ENCODE measurements at regions not wholly inside any gene's neighbourhood (a gene's known extent, or its start where the extent isn't known, plus 50 kb on each side); places are given as distances from the start of the nearest gene placed in this dataset.

DNA sequence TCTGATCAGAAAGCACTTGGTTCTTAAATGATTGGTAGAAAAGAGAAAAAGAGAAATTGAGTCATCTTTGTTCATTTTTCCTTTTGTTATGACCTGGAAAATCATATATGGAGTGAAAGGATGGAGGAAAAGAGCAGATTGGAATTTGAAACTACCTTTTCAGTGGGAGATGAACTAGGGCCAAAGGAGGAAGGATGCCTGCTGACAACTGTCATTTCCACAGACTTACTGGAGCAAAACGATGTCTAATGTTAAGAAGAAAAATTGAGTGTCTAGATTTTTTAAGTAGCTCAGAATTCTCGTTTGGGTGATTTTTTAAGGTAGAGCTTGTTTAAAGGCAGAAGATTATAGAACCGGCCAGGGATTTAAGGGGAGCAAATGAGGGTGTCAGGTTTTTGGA is 144.6 kb upstream of the KCNIP4 start:
- Mint-ChIP-seq H3K9me3 (ENCODE audit: unreplicated experiment) (peaks cover 2% of the 10 kb centered on the region), H3K27me3 (ENCODE audit: unreplicated experiment) (peaks cover 3% of the 10 kb centered on the region), H3K4me1 (ENCODE audit: low read depth, unreplicated experiment) (peaks cover 34% of the 10 kb centered on the region), H3K27ac (ENCODE audit: unreplicated experiment) (peak overlapping the region; percentile 79), H3K36me3 (ENCODE audit: unreplicated experiment) (no peaks in the 10 kb centered on the region), H3K4me3 (ENCODE audit: unreplicated experiment) (peak overlapping the region; percentile 7)
- TF ChIP-seq CTCF (IDR thresholded peaks at IDR 0.05; ENCODE audit: partially characterized antibody, unreplicated experiment), result no peak
- DNase-seq, result no peak

GRCh38 chr4:22091906-22092305 is 143.3 kb upstream of the KCNIP4 start:
- Mint-ChIP-seq H3K4me3 (ENCODE audit: unreplicated experiment) (no peak overlapping the region), H3K36me3 (ENCODE audit: unreplicated experiment) (peaks cover 4% of the 10 kb centered on the region), H3K27ac (ENCODE audit: unreplicated experiment) (peak overlapping the region; percentile 65), H3K9me3 (ENCODE audit: unreplicated experiment) (peaks cover 2% of the 10 kb centered on the region), H3K4me1 (ENCODE audit: low read depth, unreplicated experiment) (peaks cover 30% of the 10 kb centered on the region), H3K27me3 (ENCODE audit: unreplicated experiment) (peaks cover 3% of the 10 kb centered on the region)
- DNase-seq, result no peak
- no peak for TF ChIP-seq CTCF (IDR thresholded peaks at IDR 0.05; ENCODE audit: partially characterized antibody, unreplicated experiment)

GRCh38 chr4:22091352-22091717 is 142.8 kb upstream of the KCNIP4 start:
- DNase-seq, result peak; percentile 20
- Mint-ChIP-seq H3K4me1 (ENCODE audit: low read depth, unreplicated experiment) (peaks cover 29% of the 10 kb centered on the region), H3K4me3 (ENCODE audit: unreplicated experiment) (peak overlapping the region; percentile 36), H3K9me3 (ENCODE audit: unreplicated experiment) (peaks cover 2% of the 10 kb centered on the region), H3K27ac (ENCODE audit: unreplicated experiment) (peak overlapping the region; percentile 95), H3K27me3 (ENCODE audit: unreplicated experiment) (peaks cover 1% of the 10 kb centered on the region), H3K36me3 (ENCODE audit: unreplicated experiment) (peaks cover 6% of the 10 kb centered on the region)
- TF ChIP-seq CTCF (IDR thresholded peaks at IDR 0.05; ENCODE audit: partially characterized antibody, unreplicated experiment), result no peak

GRCh38 chr4:22090661-22091351 is 142.2 kb upstream of the KCNIP4 start:
- H3K36me3 Mint-ChIP-seq (ENCODE audit: unreplicated experiment), result peaks cover 11% of the 10 kb centered on the region
- no peak for TF ChIP-seq CTCF (IDR thresholded peaks at IDR 0.05; ENCODE audit: partially characterized antibody, unreplicated experiment)
- H3K4me3 Mint-ChIP-seq (ENCODE audit: unreplicated experiment), result peak overlapping the region; percentile 36
- H3K9me3 Mint-ChIP-seq (ENCODE audit: unreplicated experiment), result peaks cover 6% of the 10 kb centered on the region
- DNase-seq, result no peak
- H3K4me1 Mint-ChIP-seq (ENCODE audit: low read depth, unreplicated experiment), result peaks cover 28% of the 10 kb centered on the region
- H3K27me3 Mint-ChIP-seq (ENCODE audit: unreplicated experiment), result no peaks in the 10 kb centered on the region
- peak overlapping the region; percentile 95 for H3K27ac Mint-ChIP-seq (ENCODE audit: unreplicated experiment)

GRCh38 chr4:22077571-22077970 is 129.0 kb upstream of the KCNIP4 start:
- TF ChIP-seq CTCF (IDR thresholded peaks at IDR 0.05; ENCODE audit: partially characterized antibody, unreplicated experiment), result no peak
- Mint-ChIP-seq H3K27ac (ENCODE audit: unreplicated experiment) (no peak overlapping the region), H3K9me3 (ENCODE audit: unreplicated experiment) (peaks cover 2% of the 10 kb centered on the region), H3K27me3 (ENCODE audit: unreplicated experiment) (peaks cover 3% of the 10 kb centered on the region), H3K36me3 (ENCODE audit: unreplicated experiment) (peaks cover 28% of the 10 kb centered on the region), H3K4me3 (ENCODE audit: unreplicated experiment) (no peak overlapping the region), H3K4me1 (ENCODE audit: low read depth, unreplicated experiment) (no peaks in the 10 kb centered on the region)
- no peak for DNase-seq

Measured in glutamatergic neuron (in vitro differentiated cells).